ENCODE measurements at regions not wholly inside any gene's neighbourhood (a gene's known extent, or its start where the extent isn't known, plus 50 kb on each side); places are given as distances from the start of the nearest gene placed in this dataset.
"Not testable (repeated sequence)": the region's sequence is repeated elsewhere in the genome, so short reads cannot be mapped to it uniquely, and the experiment has no call there.

DNA sequence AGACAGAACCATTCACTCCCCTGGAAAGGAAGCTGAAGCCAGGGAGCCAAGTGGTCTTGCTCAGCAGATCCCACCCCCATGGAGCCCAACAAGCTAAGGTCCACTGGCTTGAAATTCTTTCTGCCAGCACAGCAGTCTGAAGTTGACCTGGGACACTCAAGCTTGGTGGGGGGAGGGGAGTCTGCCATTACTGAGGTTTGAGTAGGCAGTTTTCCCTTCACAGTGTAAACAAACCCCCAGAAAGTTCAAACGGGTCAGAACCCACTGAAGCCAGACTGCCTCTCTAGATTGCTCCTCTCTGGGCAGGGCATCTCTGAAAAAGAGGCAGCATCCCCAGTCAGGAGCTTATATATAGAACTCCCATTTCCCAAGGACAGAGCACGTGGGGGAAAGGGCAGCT is 72.8 kb upstream of the NECTIN3 start:
- TF ChIP-seq, protein P1, sequence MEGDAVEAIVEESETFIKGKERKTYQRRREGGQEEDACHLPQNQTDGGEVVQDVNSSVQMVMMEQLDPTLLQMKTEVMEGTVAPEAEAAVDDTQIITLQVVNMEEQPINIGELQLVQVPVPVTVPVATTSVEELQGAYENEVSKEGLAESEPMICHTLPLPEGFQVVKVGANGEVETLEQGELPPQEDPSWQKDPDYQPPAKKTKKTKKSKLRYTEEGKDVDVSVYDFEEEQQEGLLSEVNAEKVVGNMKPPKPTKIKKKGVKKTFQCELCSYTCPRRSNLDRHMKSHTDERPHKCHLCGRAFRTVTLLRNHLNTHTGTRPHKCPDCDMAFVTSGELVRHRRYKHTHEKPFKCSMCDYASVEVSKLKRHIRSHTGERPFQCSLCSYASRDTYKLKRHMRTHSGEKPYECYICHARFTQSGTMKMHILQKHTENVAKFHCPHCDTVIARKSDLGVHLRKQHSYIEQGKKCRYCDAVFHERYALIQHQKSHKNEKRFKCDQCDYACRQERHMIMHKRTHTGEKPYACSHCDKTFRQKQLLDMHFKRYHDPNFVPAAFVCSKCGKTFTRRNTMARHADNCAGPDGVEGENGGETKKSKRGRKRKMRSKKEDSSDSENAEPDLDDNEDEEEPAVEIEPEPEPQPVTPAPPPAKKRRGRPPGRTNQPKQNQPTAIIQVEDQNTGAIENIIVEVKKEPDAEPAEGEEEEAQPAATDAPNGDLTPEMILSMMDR (IDR thresholded peaks at IDR 0.05) = not testable (repeated sequence)
- TF ChIP-seq POLR2A (IDR thresholded peaks at IDR 0.05) = not testable (repeated sequence)

Data from Peyer's patch (tissue), 4 donors.